G401 (cell line): ENCODE measurements at regions not wholly inside any gene's neighbourhood (a gene's known extent, or its start where the extent isn't known, plus 50 kb on each side); places are given as distances from the start of the nearest gene placed in this dataset.
A peak's percentile ranks its signal among the peaks of the same experiment; 100 is the strongest.
"Not testable (repeated sequence)": the region's sequence is repeated elsewhere in the genome, so short reads cannot be mapped to it uniquely, and the experiment has no call there.

ENCODE experiments used
- DNase-seq: peaks from one replicate; pipeline ENCODE4 v3.0.0-alpha.2; 2015; ENCODE audit warnings: low spot score
- in situ Hi-C: cut with HindIII; loops from 2 replicates; pipeline ENCODE4 v1.10.0; 2016; ENCODE audit warnings: low sequenced_read_pairs, mixed read lengths

- DNase-seq, in situ Hi-C loops: not testable (repeated sequence)
These were observed 206.9 kb upstream of the NUDT10 start for GRCh38 chrX:51125743-51126142.

GRCh38 chrX:51144828-51145442, 187.7 kb upstream of the NUDT10 start:
- in situ Hi-C loops, result no loop called here
- DNase-seq, result peak; percentile 47

GRCh38 chrX:51148848-51149247, 183.8 kb upstream of the NUDT10 start:
- peak; percentile 44 for DNase-seq
- in situ Hi-C loops, result no loop called here

- no peak for DNase-seq
- in situ Hi-C loops, result no loop called here
These were observed 180.9 kb upstream of the NUDT10 start for GRCh38 chrX:51151734-51152133.

GRCh38 chrX:51155157-51155556, 177.5 kb upstream of the NUDT10 start:
- in situ Hi-C loops, result no loop called here
- no peak for DNase-seq

- in situ Hi-C loops, result no loop called here
- no peak for DNase-seq
These were observed 177.1 kb upstream of the NUDT10 start for GRCh38 chrX:51155566-51155965.

GRCh38 chrX:51158231-51158630, 174.4 kb upstream of the NUDT10 start:
- no peak for DNase-seq
- in situ Hi-C loops, result no loop called here

- DNase-seq, in situ Hi-C loops: not testable (repeated sequence)
These were observed 173.2 kb upstream of the NUDT10 start for GRCh38 chrX:51159378-51159777.

- in situ Hi-C loops, result no loop called here
- DNase-seq, result no peak
These were observed 168.9 kb upstream of the NUDT10 start for GRCh38 chrX:51163730-51164129.

- in situ Hi-C loops, DNase-seq: not testable (repeated sequence)
These were observed 154.2 kb upstream of the NUDT10 start for GRCh38 chrX:51178356-51178900.

GRCh38 chrX:51179805-51180204, 152.8 kb upstream of the NUDT10 start:
- DNase-seq, in situ Hi-C loops: not testable (repeated sequence)

- in situ Hi-C loops, result no loop called here
- DNase-seq, result no peak
These were observed 150.1 kb upstream of the NUDT10 start for GRCh38 chrX:51182545-51182944.

GRCh38 chrX:51192104-51192503, 140.5 kb upstream of the NUDT10 start:
- in situ Hi-C loops, result no loop called here
- no peak for DNase-seq

GRCh38 chrX:51215266-51215665, 117.4 kb upstream of the NUDT10 start:
- in situ Hi-C loops, result no loop called here
- peak; percentile 7 for DNase-seq

- DNase-seq, result no peak
- in situ Hi-C loops, result no loop called here
These were observed 116.8 kb upstream of the NUDT10 start for GRCh38 chrX:51215856-51216255.

GRCh38 chrX:51242212-51242611, 90.4 kb upstream of the NUDT10 start:
- in situ Hi-C loops, result no loop called here
- no peak for DNase-seq

- in situ Hi-C loops, result no loop called here
- DNase-seq, result no peak
These were observed 75.1 kb upstream of the NUDT10 start for GRCh38 chrX:51257490-51257889.

GRCh38 chrX:51262271-51262670, 70.4 kb upstream of the NUDT10 start:
- in situ Hi-C loops, DNase-seq: not testable (repeated sequence)

GRCh38 chrX:51272638-51273037, 60.0 kb upstream of the NUDT10 start:
- no peak for DNase-seq
- in situ Hi-C loops, result no loop called here

GRCh38 chrX:51281758-51282318, 50.8 kb upstream of the NUDT10 start:
- in situ Hi-C loops, result no loop called here
- no peak for DNase-seq
